ENCODE measurements at regions not wholly inside any gene's neighbourhood (a gene's known extent, or its start where the extent isn't known, plus 50 kb on each side); places are given as distances from the start of the nearest gene placed in this dataset.

DNA sequence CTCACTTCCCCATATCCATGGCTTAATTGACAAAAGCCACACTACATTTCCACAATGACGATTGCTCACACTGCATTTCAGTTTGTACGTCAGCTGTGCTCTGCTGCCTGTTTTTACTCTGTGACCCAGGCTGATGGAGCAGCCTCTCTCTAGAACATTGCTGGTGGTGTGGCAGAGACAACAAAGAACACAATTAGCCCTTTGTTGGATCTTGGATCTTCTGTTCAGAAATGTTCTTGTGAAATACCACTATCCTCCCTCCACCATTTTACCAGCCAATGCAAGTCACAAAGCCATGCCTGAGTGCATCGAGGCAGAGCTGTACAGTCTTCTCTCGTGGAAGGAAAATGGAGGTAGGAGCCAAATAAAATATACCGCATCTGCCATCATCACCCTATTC is 56.9 kb upstream of the TBC1D5 start:
- DNase-seq (ENCODE audit: low read depth), result no peak

- DNase-seq (ENCODE audit: low read depth), result no peak
Observed at GRCh38 chr3:17798000-17798399, 55.6 kb upstream of the TBC1D5 start.

- no peak for DNase-seq (ENCODE audit: low read depth)
Observed at GRCh38 chr3:17795711-17796110, 53.3 kb upstream of the TBC1D5 start.

- DNase-seq (ENCODE audit: low read depth), result no peak
Observed at GRCh38 chr3:17795280-17795679, 52.8 kb upstream of the TBC1D5 start.

GRCh38 chr3:17793542-17794195 is 51.2 kb upstream of the TBC1D5 start:
- no peak for DNase-seq (ENCODE audit: low read depth)

Data from HS-27A (cell line).